Neural crest cell (in vitro differentiated cells): ENCODE measurements at regions not wholly inside any gene's neighbourhood (a gene's known extent, or its start where the extent isn't known, plus 50 kb on each side); places are given as distances from the start of the nearest gene placed in this dataset.

ENCODE experiments used
- DNase-seq: peaks from one replicate; pipeline ENCODE4 v3.0.0; 2021; ENCODE audit warnings: low read depth, mixed read lengths, low spot score
- H3K27ac Mint-ChIP-seq: one replicate; pipeline ENCODE4 v1.8.0; 2021; ENCODE audit warnings: mild to moderate bottlenecking, mixed read lengths; ENCODE audit not compliant: unreplicated experiment
- H3K27me3 Mint-ChIP-seq: 2 replicates; pipeline ENCODE4 v1.8.0; 2021; ENCODE audit warnings: low read depth, mild to moderate bottlenecking, mixed read lengths
- H3K36me3 Mint-ChIP-seq: 2 replicates; pipeline ENCODE4 v1.8.0; 2021; ENCODE audit warnings: low read depth, mild to moderate bottlenecking, mixed read lengths
- H3K4me1 Mint-ChIP-seq: 2 replicates; pipeline ENCODE4 v1.8.0; 2021; ENCODE audit warnings: mixed read lengths
- H3K4me3 Mint-ChIP-seq: one replicate; pipeline ENCODE4 v1.8.0; 2021; ENCODE audit warnings: mild to moderate bottlenecking, mixed read lengths
- H3K9me3 Mint-ChIP-seq: 2 replicates; pipeline ENCODE4 v1.8.0; 2021; ENCODE audit warnings: mixed read lengths
- CTCF ChIP-seq: fragments of 200-600 bp; sonication (generic); conservative IDR thresholded peaks from 2 replicates; pipeline ENCODE4 v1.5.0; 2021; ENCODE audit warnings: antibody characterized with exemption, mild to moderate bottlenecking

GRCh38 chr13:85535316-85536084 lies 263.7 kb downstream of the SLITRK6 start:
- no peak overlapping the region for H3K4me3 Mint-ChIP-seq
- H3K27me3 Mint-ChIP-seq = no peaks in the 10 kb centered on the region
- H3K36me3 Mint-ChIP-seq = no peaks in the 10 kb centered on the region
- no peaks in the 10 kb centered on the region for H3K9me3 Mint-ChIP-seq
- no peak overlapping the region for H3K27ac Mint-ChIP-seq
- peaks cover 9% of the 10 kb centered on the region for H3K4me1 Mint-ChIP-seq
- no peak for TF ChIP-seq CTCF
- DNase-seq = no peak

GRCh38 chr13:85533911-85534310 lies 265.3 kb downstream of the SLITRK6 start:
- no peak for DNase-seq
- no peak for TF ChIP-seq CTCF

DNA sequence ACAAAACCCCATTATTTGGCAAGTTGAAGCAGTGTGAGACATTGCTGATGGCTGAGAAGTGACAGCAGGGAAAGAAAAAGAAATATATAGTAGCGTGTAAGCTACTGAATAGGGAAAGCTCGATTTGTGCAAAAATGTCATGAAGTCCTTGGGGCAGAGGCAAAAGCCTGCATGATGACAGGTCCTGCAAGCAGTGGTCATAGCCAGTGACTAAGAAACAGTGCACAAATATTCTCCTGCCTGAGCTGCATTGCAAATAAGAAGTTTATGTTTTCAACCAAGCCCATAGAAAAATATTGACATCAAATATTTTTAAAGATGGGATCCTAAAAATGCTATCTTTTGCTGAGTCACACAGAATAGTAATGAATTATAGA lies 270.0 kb downstream of the SLITRK6 start:
- peak overlapping the region; percentile 73 for H3K27ac Mint-ChIP-seq
- peaks cover 3% of the 10 kb centered on the region for H3K36me3 Mint-ChIP-seq
- H3K4me1 Mint-ChIP-seq = peaks cover 29% of the 10 kb centered on the region
- DNase-seq = no peak
- H3K4me3 Mint-ChIP-seq = peak overlapping the region; percentile 7
- peaks cover 2% of the 10 kb centered on the region for H3K9me3 Mint-ChIP-seq
- TF ChIP-seq CTCF = no peak
- no peaks in the 10 kb centered on the region for H3K27me3 Mint-ChIP-seq

More at GRCh38 chr13:85533911-85534310, 265.3 kb downstream of the SLITRK6 start:
- Mint-ChIP-seq H3K36me3 (no peaks in the 10 kb centered on the region), H3K27me3 (no peaks in the 10 kb centered on the region), H3K4me1 (peaks cover 23% of the 10 kb centered on the region), H3K9me3 (no peaks in the 10 kb centered on the region), H3K4me3 (no peak overlapping the region), H3K27ac (no peak overlapping the region)

- Mint-ChIP-seq H3K9me3 (peaks cover 2% of the 10 kb centered on the region), H3K36me3 (peaks cover 3% of the 10 kb centered on the region), H3K27ac (peak overlapping the region; percentile 73), H3K27me3 (no peaks in the 10 kb centered on the region), H3K4me1 (peaks cover 29% of the 10 kb centered on the region), H3K4me3 (peak overlapping the region; percentile 7)
- TF ChIP-seq CTCF = no peak
- no peak for DNase-seq
Measured at GRCh38 chr13:85528491-85529217, 270.6 kb downstream of the SLITRK6 start.

DNA sequence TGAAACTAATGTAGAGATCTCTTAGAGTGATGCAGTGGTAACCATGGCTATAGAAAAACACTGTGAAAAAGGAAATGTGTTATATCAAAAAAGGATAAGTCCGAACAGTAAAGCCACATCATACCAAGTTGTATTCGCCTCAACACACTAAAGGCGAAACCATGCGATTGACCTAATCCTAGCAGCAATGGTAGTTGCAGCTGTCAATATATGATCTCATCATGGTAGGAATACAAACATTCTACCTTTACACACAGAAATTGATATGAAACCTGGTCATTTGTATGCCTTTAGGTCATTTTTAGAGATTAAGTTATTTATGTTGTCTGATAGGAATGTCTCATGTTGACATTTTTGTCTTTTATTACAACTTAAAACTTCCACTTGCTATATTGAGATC lies 271.9 kb downstream of the SLITRK6 start:
- DNase-seq = no peak
- H3K4me1 Mint-ChIP-seq = peaks cover 20% of the 10 kb centered on the region
- H3K27me3 Mint-ChIP-seq = no peaks in the 10 kb centered on the region
- no peak overlapping the region for H3K27ac Mint-ChIP-seq
- H3K9me3 Mint-ChIP-seq = peaks cover 2% of the 10 kb centered on the region
- TF ChIP-seq CTCF = no peak
- H3K4me3 Mint-ChIP-seq = no peak overlapping the region
- peaks cover 3% of the 10 kb centered on the region for H3K36me3 Mint-ChIP-seq
